MCF 10A (cell line): ENCODE measurements at regions not wholly inside any gene's neighbourhood (a gene's known extent, or its start where the extent isn't known, plus 50 kb on each side); places are given as distances from the start of the nearest gene placed in this dataset.

Source experiments
- BruUV-seq: library from RNA; stranded (reverse); fragments of 400-500 nt; replicated peaks from 2 replicates; lab custom pipeline; 2021; lab: Mats Ljungman, UMichigan
- CTCF ChIA-PET: fragments of 300-600 bp; sonication (Branson Sonifier 250); formaldehyde crosslinking; extraction: SDS; loops from one replicate; lab custom pipeline; 2021; ENCODE audit warnings: antibody characterized with exemption, inconsistent platforms; lab: Yijun Ruan, JAX
- POLR2A ChIA-PET: fragments of 300-600, 350-650 bp; sonication (Branson Sonifier 250); formaldehyde crosslinking; extraction: SDS; loops from one replicate; lab custom pipeline; 2020; ENCODE audit warnings: antibody characterized with exemption, inconsistent platforms; lab: Yijun Ruan, JAX
- DNase-seq: peaks from one replicate; pipeline ENCODE4 v3.0.0-alpha.2; 2018; ENCODE audit not compliant: unreplicated experiment
- H3K27ac Mint-ChIP-seq: one replicate; pipeline ENCODE4 v1.8.0; 2022; ENCODE audit warnings: mild to moderate bottlenecking, low read depth, mixed read lengths; ENCODE audit not compliant: unreplicated experiment
- H3K27me3 Mint-ChIP-seq: one replicate; pipeline ENCODE4 v1.8.0; 2022; ENCODE audit warnings: mixed read lengths; ENCODE audit not compliant: insufficient read depth, unreplicated experiment
- H3K36me3 Mint-ChIP-seq: one replicate; pipeline ENCODE4 v1.8.0; 2022; ENCODE audit warnings: mild to moderate bottlenecking, moderate library complexity, mixed read lengths; ENCODE audit not compliant: insufficient read depth, unreplicated experiment
- H3K4me1 Mint-ChIP-seq: one replicate; pipeline ENCODE4 v1.8.0; 2022; ENCODE audit warnings: mixed read lengths; ENCODE audit not compliant: insufficient read depth, unreplicated experiment
- H3K4me3 Mint-ChIP-seq: one replicate; pipeline ENCODE4 v1.8.0; 2022; ENCODE audit warnings: mild to moderate bottlenecking, moderate library complexity, mixed read lengths; ENCODE audit not compliant: unreplicated experiment
- H3K9me3 Mint-ChIP-seq: one replicate; pipeline ENCODE4 v1.8.0; 2022; ENCODE audit warnings: mixed read lengths; ENCODE audit not compliant: unreplicated experiment
- CTCF ChIP-seq: fragments of 200-600 bp; IDR thresholded peaks from one replicate; pipeline ENCODE4 v1.8.0; 2022; ENCODE audit warnings: antibody characterized with exemption, mild to moderate bottlenecking; ENCODE audit not compliant: unreplicated experiment
- intact Hi-C: fragments of 100-400 bp; cut with micrococcal nuclease; formaldehyde crosslinking; loops from 2 replicates; pipeline ENCODE4 v1.14.1; 2022

GRCh38 chr13:84870190-84870589 lies 929.0 kb downstream of the SLITRK6 start:
- no TSS peak for BruUV-seq
- intact Hi-C loops = no loop called here
- no peaks in the 10 kb centered on the region for H3K27me3 Mint-ChIP-seq
- H3K36me3 Mint-ChIP-seq = no peaks in the 10 kb centered on the region
- DNase-seq = no peak
- H3K4me3 Mint-ChIP-seq = no peak overlapping the region
- H3K27ac Mint-ChIP-seq = no peak overlapping the region
- peaks cover 11% of the 10 kb centered on the region for H3K4me1 Mint-ChIP-seq
- POLR2A ChIA-PET = interaction anchor here (0.6 kb wide), 1 partner anchor 1077 kb away, joined by 3 read pairs; no protein-coding TSS in a partner anchor
- no peak for TF ChIP-seq CTCF
- H3K9me3 Mint-ChIP-seq = no peaks in the 10 kb centered on the region
- CTCF ChIA-PET = no interaction called here

GRCh38 chr13:84867246-84867645 lies 932.0 kb downstream of the SLITRK6 start:
- BruUV-seq = no TSS peak
- CTCF ChIA-PET = interaction anchor here (0.8 kb wide), 1 partner anchor 14 kb away, joined by 3 read pairs; no protein-coding TSS in a partner anchor
- H3K27ac Mint-ChIP-seq = no peak overlapping the region
- intact Hi-C loops = no loop called here
- H3K4me3 Mint-ChIP-seq = no peak overlapping the region
- no peaks in the 10 kb centered on the region for H3K27me3 Mint-ChIP-seq
- peak; percentile 42 for DNase-seq
- H3K4me1 Mint-ChIP-seq = peaks cover 16% of the 10 kb centered on the region
- TF ChIP-seq CTCF = no peak
- POLR2A ChIA-PET = no interaction called here
- H3K9me3 Mint-ChIP-seq = no peaks in the 10 kb centered on the region
- no peaks in the 10 kb centered on the region for H3K36me3 Mint-ChIP-seq

- no peak overlapping the region for H3K4me3 Mint-ChIP-seq
- DNase-seq = peak; percentile 74
- POLR2A ChIA-PET = no interaction called here
- no peaks in the 10 kb centered on the region for H3K36me3 Mint-ChIP-seq
- no TSS peak for BruUV-seq
- no peaks in the 10 kb centered on the region for H3K9me3 Mint-ChIP-seq
- CTCF ChIA-PET = interaction anchor here (0.6 to 0.7 kb wide), 3 partner anchors 74 to 963 kb away, joined by 3 to 4 read pairs (median 3); no protein-coding TSS in a partner anchor
- peaks cover 16% of the 10 kb centered on the region for H3K4me1 Mint-ChIP-seq
- no peaks in the 10 kb centered on the region for H3K27me3 Mint-ChIP-seq
- intact Hi-C loops = no loop called here
- TF ChIP-seq CTCF = no peak
- H3K27ac Mint-ChIP-seq = no peak overlapping the region
Observed at GRCh38 chr13:84865783-84866221, 933.4 kb downstream of the SLITRK6 start.

GRCh38 chr13:84864341-84864740 lies 934.9 kb downstream of the SLITRK6 start:
- Mint-ChIP-seq H3K27me3 (no peaks in the 10 kb centered on the region), H3K27ac (no peak overlapping the region), H3K4me3 (no peak overlapping the region), H3K9me3 (no peaks in the 10 kb centered on the region), H3K36me3 (no peaks in the 10 kb centered on the region), H3K4me1 (peaks cover 16% of the 10 kb centered on the region)
- CTCF ChIA-PET = no interaction called here
- no peak for TF ChIP-seq CTCF
- POLR2A ChIA-PET = no interaction called here
- intact Hi-C loops = no loop called here
- no peak for DNase-seq
- no TSS peak for BruUV-seq
